GM12891 (cell line): ENCODE measurements at regions not wholly inside any gene's neighbourhood (a gene's known extent, or its start where the extent isn't known, plus 50 kb on each side); places are given as distances from the start of the nearest gene placed in this dataset.

ENCODE experiments used
- PAX5 ChIP-seq: IDR thresholded peaks from 2 replicates; pipeline ENCODE4 v1.6.1; 2011; ENCODE audit warnings: low read length, moderate library complexity, mild to moderate bottlenecking; ENCODE audit not compliant: insufficient read depth, severe bottlenecking
- POLR2A ChIP-seq: IDR thresholded peaks from 2 replicates; pipeline ENCODE4 v1.6.1; 2011; ENCODE audit warnings: low read depth, low read length, control low read depth
- TAF1 ChIP-seq: IDR thresholded peaks from 2 replicates; pipeline ENCODE4 v1.6.1; 2011; ENCODE audit warnings: low read depth, low read length, control low read depth

GRCh38 chr21:35343046-35343819 lies 294.1 kb upstream of the RUNX1 start:
- TF ChIP-seq POLR2A: no peak
- TF ChIP-seq PAX5: no peak
- TF ChIP-seq TAF1: no peak
